HG02763 (cell line): ENCODE measurements at regions not wholly inside any gene's neighbourhood (a gene's known extent, or its start where the extent isn't known, plus 50 kb on each side); places are given as distances from the start of the nearest gene placed in this dataset.
"Not testable (repeated sequence)": the region's sequence is repeated elsewhere in the genome, so short reads cannot be mapped to it uniquely, and the experiment has no call there.

Experiments used
- ATAC-seq: cut with Tn5 transposase; IDR thresholded peaks from one replicate; pipeline ENCODE4 v1.9.1; 2021; ENCODE audit warnings: mild to moderate bottlenecking, moderate library complexity; ENCODE audit not compliant: unreplicated experiment

- ATAC-seq, result no peak
Measured at GRCh38 chr6:85135376-85136094, 314.3 kb upstream of the NT5E start.

- no peak for ATAC-seq
Measured at GRCh38 chr6:85134172-85134571, 315.7 kb upstream of the NT5E start.

GRCh38 chr6:85132091-85132490 is 317.8 kb upstream of the NT5E start:
- ATAC-seq, result no peak

- no peak for ATAC-seq
Measured at GRCh38 chr6:85130743-85131142, 319.1 kb upstream of the NT5E start.

GRCh38 chr6:85129881-85130280 is 320.0 kb upstream of the NT5E start:
- ATAC-seq, result no peak

- ATAC-seq, result no peak
Measured at GRCh38 chr6:85128781-85129180, 321.1 kb upstream of the NT5E start.

- not testable (repeated sequence) for ATAC-seq
Measured at GRCh38 chr6:85128256-85128655, 321.6 kb upstream of the NT5E start.

- no peak for ATAC-seq
Measured at GRCh38 chr6:85127696-85128243, 322.1 kb upstream of the NT5E start.

- ATAC-seq, result no peak
Measured at GRCh38 chr6:85127168-85127498, 322.8 kb upstream of the NT5E start.

GRCh38 chr6:85126485-85127167 is 323.3 kb upstream of the NT5E start:
- ATAC-seq, result no peak

GRCh38 chr6:85125526-85125925 is 324.4 kb upstream of the NT5E start:
- no peak for ATAC-seq

- ATAC-seq, result no peak
Measured at GRCh38 chr6:85124472-85125354, 325.2 kb upstream of the NT5E start.

- ATAC-seq, result no peak
Measured at GRCh38 chr6:85121158-85121557, 328.7 kb upstream of the NT5E start.

- ATAC-seq, result no peak
Measured at GRCh38 chr6:85118652-85119235, 331.1 kb upstream of the NT5E start.

GRCh38 chr6:85118233-85118632 is 331.6 kb upstream of the NT5E start:
- no peak for ATAC-seq

- ATAC-seq, result no peak
Measured at GRCh38 chr6:85116475-85116874, 333.4 kb upstream of the NT5E start.

GRCh38 chr6:85115876-85116275 is 334.0 kb upstream of the NT5E start:
- ATAC-seq, result no peak

GRCh38 chr6:85115376-85115775 is 334.5 kb upstream of the NT5E start:
- no peak for ATAC-seq

- no peak for ATAC-seq
Measured at GRCh38 chr6:85114581-85114935, 335.3 kb upstream of the NT5E start.

GRCh38 chr6:85113934-85114580 is 335.8 kb upstream of the NT5E start:
- ATAC-seq, result no peak

GRCh38 chr6:85112540-85112939 is 337.3 kb upstream of the NT5E start:
- no peak for ATAC-seq
